ENCODE measurements at regions not wholly inside any gene's neighbourhood (a gene's known extent, or its start where the extent isn't known, plus 50 kb on each side); places are given as distances from the start of the nearest gene placed in this dataset.
"Not testable (repeated sequence)": the region's sequence is repeated elsewhere in the genome, so short reads cannot be mapped to it uniquely, and the experiment has no call there.

- H3K36me3 Mint-ChIP-seq, result no peaks in the 10 kb centered on the region
- no peak overlapping the region for H3K27ac Mint-ChIP-seq
- no peak overlapping the region for H3K4me3 Mint-ChIP-seq
- no peaks in the 10 kb centered on the region for H3K9me3 Mint-ChIP-seq
- H3K27me3 Mint-ChIP-seq, result peaks cover 19% of the 10 kb centered on the region
- no peaks in the 10 kb centered on the region for H3K4me1 Mint-ChIP-seq
These were observed 117.0 kb downstream of the KBTBD2 start for GRCh38 chr7:32774541-32774951.

GRCh38 chr7:32768866-32769510 is 122.6 kb downstream of the KBTBD2 start:
- H3K4me3 Mint-ChIP-seq, H3K27ac Mint-ChIP-seq, H3K36me3 Mint-ChIP-seq, H3K9me3 Mint-ChIP-seq, H3K4me1 Mint-ChIP-seq: not testable (repeated sequence)
- peaks cover 28% of the 10 kb centered on the region for H3K27me3 Mint-ChIP-seq

- not testable (repeated sequence) for H3K4me1 Mint-ChIP-seq, H3K9me3 Mint-ChIP-seq, H3K27ac Mint-ChIP-seq, H3K36me3 Mint-ChIP-seq, H3K4me3 Mint-ChIP-seq
- peaks cover 31% of the 10 kb centered on the region for H3K27me3 Mint-ChIP-seq
These were observed 123.2 kb downstream of the KBTBD2 start for GRCh38 chr7:32768338-32768737.

GRCh38 chr7:32765649-32766251 is 125.8 kb downstream of the KBTBD2 start:
- H3K9me3 Mint-ChIP-seq, H3K27ac Mint-ChIP-seq, H3K4me3 Mint-ChIP-seq, H3K36me3 Mint-ChIP-seq: not testable (repeated sequence)
- Mint-ChIP-seq H3K27me3 (peaks cover 34% of the 10 kb centered on the region), H3K4me1 (peaks cover 10% of the 10 kb centered on the region)

DNA sequence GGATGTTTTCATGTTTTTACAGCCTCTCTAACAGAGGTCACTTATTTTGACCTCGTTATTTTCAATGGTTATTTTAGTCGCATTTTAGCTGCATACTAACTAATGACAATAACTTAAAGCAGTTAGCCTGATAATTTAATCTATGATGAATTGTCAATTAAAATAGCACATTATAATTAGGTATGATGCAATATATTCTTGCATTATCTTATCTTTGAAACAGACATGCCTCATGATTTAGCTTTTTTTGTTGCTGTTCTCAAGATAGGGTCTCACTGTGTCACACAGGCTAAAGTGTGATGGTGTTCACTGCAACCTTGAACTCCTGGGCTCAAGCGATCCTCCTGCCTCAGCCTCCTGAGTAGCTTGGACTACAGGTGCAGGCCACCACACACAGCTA is 126.4 kb downstream of the KBTBD2 start:
- H3K9me3 Mint-ChIP-seq, result peaks cover 6% of the 10 kb centered on the region
- peaks cover 10% of the 10 kb centered on the region for H3K4me1 Mint-ChIP-seq
- no peak overlapping the region for H3K27ac Mint-ChIP-seq
- H3K36me3 Mint-ChIP-seq, result peaks cover 4% of the 10 kb centered on the region
- no peak overlapping the region for H3K4me3 Mint-ChIP-seq
- peaks cover 36% of the 10 kb centered on the region for H3K27me3 Mint-ChIP-seq

GRCh38 chr7:32762925-32763293 is 128.7 kb downstream of the KBTBD2 start:
- no peak overlapping the region for H3K27ac Mint-ChIP-seq
- H3K9me3 Mint-ChIP-seq, result no peaks in the 10 kb centered on the region
- peaks cover 32% of the 10 kb centered on the region for H3K27me3 Mint-ChIP-seq
- no peaks in the 10 kb centered on the region for H3K36me3 Mint-ChIP-seq
- peaks cover 10% of the 10 kb centered on the region for H3K4me1 Mint-ChIP-seq
- no peak overlapping the region for H3K4me3 Mint-ChIP-seq

GRCh38 chr7:32762206-32762924 is 129.2 kb downstream of the KBTBD2 start:
- H3K9me3 Mint-ChIP-seq, H3K36me3 Mint-ChIP-seq, H3K4me3 Mint-ChIP-seq, H3K27ac Mint-ChIP-seq: not testable (repeated sequence)
- H3K27me3 Mint-ChIP-seq, result peaks cover 32% of the 10 kb centered on the region
- H3K4me1 Mint-ChIP-seq, result peaks cover 10% of the 10 kb centered on the region

DNA sequence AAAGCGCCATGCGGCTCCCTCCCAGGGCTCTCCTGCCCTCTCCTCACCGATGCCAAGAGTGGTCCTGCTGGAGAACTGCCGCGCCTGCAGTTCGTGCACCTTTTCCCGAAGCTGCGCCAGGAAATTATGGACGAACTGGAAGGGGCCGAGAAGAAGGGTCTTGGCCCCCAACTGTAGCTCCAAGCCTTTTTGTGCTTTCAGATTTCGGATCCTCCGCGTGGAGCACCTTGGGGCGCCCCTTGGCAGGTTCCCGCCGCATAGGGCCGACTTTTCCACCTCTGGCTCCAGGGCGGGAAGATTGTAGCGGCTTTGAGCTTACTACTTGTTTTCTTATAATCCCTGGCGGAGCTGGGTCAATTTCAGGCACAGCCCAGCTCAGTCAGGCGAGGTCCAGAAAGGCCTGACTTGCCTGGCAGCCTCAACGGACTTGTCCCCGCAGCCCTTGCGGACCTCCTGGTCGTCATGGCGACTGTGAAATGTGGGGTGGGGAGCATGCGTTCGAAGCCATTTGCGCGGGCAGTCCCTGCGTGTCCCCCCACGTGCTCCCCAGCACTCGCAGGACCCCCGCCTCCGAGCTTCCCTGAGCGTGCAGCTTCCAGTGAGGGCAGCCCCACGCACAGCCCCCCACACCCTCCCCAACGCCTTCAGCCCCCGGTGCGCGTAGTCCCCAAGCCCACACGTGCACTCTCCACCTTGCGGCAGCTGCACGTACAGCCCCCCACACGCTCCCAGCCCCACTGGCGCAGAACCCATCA is 129.9 kb downstream of the KBTBD2 start:
- Mint-ChIP-seq H3K36me3 (no peaks in the 10 kb centered on the region), H3K4me3 (no peak overlapping the region), H3K9me3 (no peaks in the 10 kb centered on the region), H3K4me1 (peaks cover 10% of the 10 kb centered on the region), H3K27me3 (peaks cover 32% of the 10 kb centered on the region), H3K27ac (no peak overlapping the region)

DNA sequence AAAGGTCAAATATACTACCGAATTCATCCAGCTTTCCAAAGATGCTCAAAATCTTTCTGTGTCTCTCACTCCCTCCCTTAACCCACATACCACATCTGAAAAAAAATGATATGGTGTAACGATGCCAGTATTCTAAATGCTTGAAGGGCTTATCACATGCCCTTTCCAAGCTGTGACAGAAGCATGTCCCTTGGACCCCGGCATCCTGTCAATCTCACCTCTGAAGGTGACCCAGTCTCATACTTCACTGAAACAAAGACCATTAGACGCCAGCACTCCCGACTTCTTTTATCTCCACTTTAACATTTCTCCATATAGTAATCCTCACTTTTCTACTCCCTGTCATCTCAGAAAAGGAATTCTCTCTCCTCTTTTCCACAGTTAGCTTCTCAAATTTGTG is 130.8 kb downstream of the KBTBD2 start:
- not testable (repeated sequence) for H3K9me3 Mint-ChIP-seq, H3K4me3 Mint-ChIP-seq, H3K36me3 Mint-ChIP-seq

GRCh38 chr7:32759859-32760258 is 131.7 kb downstream of the KBTBD2 start:
- not testable (repeated sequence) for H3K36me3 Mint-ChIP-seq, H3K9me3 Mint-ChIP-seq, H3K4me3 Mint-ChIP-seq, H3K27ac Mint-ChIP-seq
- peaks cover 10% of the 10 kb centered on the region for H3K4me1 Mint-ChIP-seq
- peaks cover 32% of the 10 kb centered on the region for H3K27me3 Mint-ChIP-seq

More for the DNA sequence above, 130.8 kb downstream of the KBTBD2 start:
- Mint-ChIP-seq H3K27me3 (peaks cover 32% of the 10 kb centered on the region), H3K4me1 (peaks cover 10% of the 10 kb centered on the region)
- H3K27ac Mint-ChIP-seq, result not testable (repeated sequence)

GRCh38 chr7:32753872-32754271 is 137.7 kb downstream of the KBTBD2 start:
- not testable (repeated sequence) for H3K27me3 Mint-ChIP-seq

DNA sequence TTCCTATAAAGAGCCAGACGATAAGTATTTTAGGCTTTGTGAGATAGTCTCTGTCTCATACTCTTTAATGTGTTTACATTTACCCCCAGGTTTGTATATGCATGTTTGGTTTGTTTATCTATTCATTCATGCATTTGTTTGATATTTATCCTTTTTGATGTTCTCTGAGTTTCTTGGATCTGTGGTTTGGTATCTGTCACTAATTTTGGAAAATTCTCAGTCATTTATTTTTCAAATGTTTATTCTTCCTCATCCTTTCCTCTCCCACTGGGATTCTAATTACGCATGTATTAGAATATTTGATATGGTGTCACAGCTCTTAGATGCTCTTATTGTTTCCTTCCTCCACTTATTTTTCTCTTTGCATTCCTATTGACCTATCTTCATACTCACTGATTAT is 143.2 kb downstream of the KBTBD2 start:
- not testable (repeated sequence) for H3K4me1 Mint-ChIP-seq, H3K36me3 Mint-ChIP-seq, H3K27ac Mint-ChIP-seq, H3K4me3 Mint-ChIP-seq, H3K9me3 Mint-ChIP-seq
- H3K27me3 Mint-ChIP-seq, result peaks cover 22% of the 10 kb centered on the region

More at GRCh38 chr7:32753872-32754271, 137.7 kb downstream of the KBTBD2 start:
- not testable (repeated sequence) for H3K9me3 Mint-ChIP-seq, H3K4me1 Mint-ChIP-seq, H3K4me3 Mint-ChIP-seq, H3K36me3 Mint-ChIP-seq, H3K27ac Mint-ChIP-seq

GRCh38 chr7:32747443-32748148 is 144.0 kb downstream of the KBTBD2 start:
- not testable (repeated sequence) for H3K4me3 Mint-ChIP-seq, H3K36me3 Mint-ChIP-seq, H3K27ac Mint-ChIP-seq, H3K9me3 Mint-ChIP-seq, H3K4me1 Mint-ChIP-seq
- H3K27me3 Mint-ChIP-seq, result peaks cover 22% of the 10 kb centered on the region

DNA sequence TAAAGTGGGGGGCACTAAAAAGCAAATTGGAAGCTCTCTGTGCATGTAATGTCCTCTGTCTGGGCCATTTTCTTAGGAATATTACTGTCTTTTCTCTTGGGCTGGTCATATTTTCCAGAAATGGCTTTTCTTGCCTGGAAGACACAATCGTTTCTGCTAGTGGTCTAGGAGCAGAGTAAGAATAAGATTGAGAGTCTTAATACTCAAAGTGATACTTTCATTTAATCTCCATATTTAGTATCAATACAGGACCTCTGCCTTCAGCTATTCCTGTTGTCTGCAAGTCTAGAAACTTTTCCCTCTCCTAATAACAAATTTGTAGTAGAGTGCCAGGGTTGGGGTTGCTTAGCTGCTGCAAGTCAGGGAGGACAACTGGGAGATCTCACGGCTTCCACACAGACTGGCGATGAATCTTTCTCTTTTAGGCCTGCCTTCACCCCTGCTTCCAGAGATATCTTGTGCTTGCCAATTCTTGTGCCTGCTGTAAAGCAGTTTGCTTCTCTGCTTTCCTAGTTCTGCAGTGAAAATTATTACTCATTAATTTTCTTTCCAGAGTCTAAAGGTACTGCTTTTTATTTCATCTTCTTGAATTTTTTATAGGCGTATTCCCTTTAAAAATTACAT is 149.6 kb downstream of the KBTBD2 start:
- not testable (repeated sequence) for H3K27ac Mint-ChIP-seq, H3K9me3 Mint-ChIP-seq

DNA sequence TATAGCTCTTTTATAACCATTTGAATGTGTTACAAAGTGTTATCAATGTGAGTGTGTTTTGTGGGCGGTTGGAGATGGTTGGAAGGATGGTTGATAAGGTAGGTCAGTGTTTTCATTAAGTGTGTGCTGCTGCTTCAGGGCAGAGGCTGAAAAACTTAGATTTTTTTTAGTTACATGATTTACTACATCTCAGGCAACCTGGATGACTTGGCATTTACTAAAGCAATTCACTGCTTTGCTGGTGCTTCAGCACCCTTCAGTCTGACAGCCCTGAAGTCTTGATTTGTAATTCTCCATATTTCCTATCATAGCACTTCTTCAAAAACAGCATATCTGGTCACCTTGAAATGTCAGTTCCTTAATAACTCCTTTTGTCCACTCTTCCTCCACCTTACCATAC is 151.8 kb downstream of the KBTBD2 start:
- H3K36me3 Mint-ChIP-seq, H3K9me3 Mint-ChIP-seq, H3K4me1 Mint-ChIP-seq, H3K4me3 Mint-ChIP-seq, H3K27ac Mint-ChIP-seq: not testable (repeated sequence)
- peaks cover 14% of the 10 kb centered on the region for H3K27me3 Mint-ChIP-seq

More for the DNA sequence above, 149.6 kb downstream of the KBTBD2 start:
- H3K4me3 Mint-ChIP-seq, H3K4me1 Mint-ChIP-seq, H3K36me3 Mint-ChIP-seq: not testable (repeated sequence)
- peaks cover 15% of the 10 kb centered on the region for H3K27me3 Mint-ChIP-seq

Data from activated naive CD4-positive, alpha-beta T cell treated with anti-CD3 and anti-CD28 coated beads, Interleukin-2, amount 50 U/mL, for 24 hours (primary cell).